Progenitor cell of endocrine pancreas (in vitro differentiated cells): ENCODE measurements at regions not wholly inside any gene's neighbourhood (a gene's known extent, or its start where the extent isn't known, plus 50 kb on each side); places are given as distances from the start of the nearest gene placed in this dataset.

ENCODE experiments used
- DNase-seq: peaks from one replicate; pipeline ENCODE4 v3.0.0; 2021; ENCODE audit warnings: low spot score; ENCODE audit not compliant: unreplicated experiment
- H3K27ac Mint-ChIP-seq: 2 replicates; pipeline ENCODE4 v1.8.0; 2021; ENCODE audit warnings: mild to moderate bottlenecking, moderate library complexity, mixed read lengths
- H3K27me3 Mint-ChIP-seq: 2 replicates; pipeline ENCODE4 v1.8.0; 2021; ENCODE audit warnings: mixed read lengths
- H3K36me3 Mint-ChIP-seq: 2 replicates; pipeline ENCODE4 v1.8.0; 2022; ENCODE audit warnings: mixed read lengths; ENCODE audit not compliant: insufficient read depth
- H3K4me1 Mint-ChIP-seq: 2 replicates; pipeline ENCODE4 v1.8.0; 2021; ENCODE audit warnings: low read depth, mixed read lengths
- H3K4me3 Mint-ChIP-seq: 2 replicates; pipeline ENCODE4 v1.8.0; 2021; ENCODE audit warnings: low read depth, mild to moderate bottlenecking, moderate library complexity, mixed read lengths
- H3K9me3 Mint-ChIP-seq: 2 replicates; pipeline ENCODE4 v1.8.0; 2021; ENCODE audit warnings: low read depth, mixed read lengths
- TF ChIP-seq, protein P1 (sequence below): fragments of 200-600 bp; sonication (generic); IDR thresholded peaks from one replicate; pipeline ENCODE4 v1.5.0; 2021; ENCODE audit warnings: antibody characterized with exemption, mild to moderate bottlenecking; ENCODE audit not compliant: unreplicated experiment

DNA sequence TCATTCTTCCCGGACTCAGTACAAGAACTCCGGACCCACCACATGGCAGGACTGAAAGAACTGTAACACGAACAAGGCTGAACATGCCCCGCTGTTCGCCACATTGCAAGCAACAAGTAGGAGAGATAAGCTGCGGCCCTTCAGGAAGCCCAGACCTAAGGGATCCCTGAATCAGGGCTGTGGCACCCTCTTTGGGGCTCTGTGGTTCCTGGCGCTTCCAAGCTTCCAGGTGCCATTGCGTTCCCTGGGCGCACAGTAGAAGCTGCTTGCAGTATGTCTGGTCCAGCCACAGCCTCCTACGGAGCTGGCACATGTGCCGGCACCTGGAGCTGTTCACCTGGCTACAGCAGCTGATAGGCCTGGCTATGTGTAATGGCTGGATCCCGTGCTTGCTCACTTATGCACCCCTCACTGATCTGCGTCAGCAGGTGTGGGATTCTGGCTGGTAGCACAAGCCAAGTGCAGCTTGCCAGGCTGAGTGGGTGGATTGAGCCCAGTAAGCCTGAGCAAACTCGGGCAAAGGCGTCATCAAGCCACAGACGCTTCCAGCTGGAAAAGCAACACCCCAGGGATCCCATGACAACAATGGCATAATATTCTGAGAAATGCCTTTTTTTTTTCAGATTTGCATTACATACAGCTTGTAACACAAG lies 748.6 kb upstream of the GBE1 start:
- Mint-ChIP-seq H3K27ac (no peak overlapping the region), H3K4me3 (no peak overlapping the region), H3K27me3 (no peaks in the 10 kb centered on the region), H3K4me1 (no peaks in the 10 kb centered on the region), H3K36me3 (no peaks in the 10 kb centered on the region), H3K9me3 (no peaks in the 10 kb centered on the region)
- no peak for DNase-seq
- TF ChIP-seq, protein P1, sequence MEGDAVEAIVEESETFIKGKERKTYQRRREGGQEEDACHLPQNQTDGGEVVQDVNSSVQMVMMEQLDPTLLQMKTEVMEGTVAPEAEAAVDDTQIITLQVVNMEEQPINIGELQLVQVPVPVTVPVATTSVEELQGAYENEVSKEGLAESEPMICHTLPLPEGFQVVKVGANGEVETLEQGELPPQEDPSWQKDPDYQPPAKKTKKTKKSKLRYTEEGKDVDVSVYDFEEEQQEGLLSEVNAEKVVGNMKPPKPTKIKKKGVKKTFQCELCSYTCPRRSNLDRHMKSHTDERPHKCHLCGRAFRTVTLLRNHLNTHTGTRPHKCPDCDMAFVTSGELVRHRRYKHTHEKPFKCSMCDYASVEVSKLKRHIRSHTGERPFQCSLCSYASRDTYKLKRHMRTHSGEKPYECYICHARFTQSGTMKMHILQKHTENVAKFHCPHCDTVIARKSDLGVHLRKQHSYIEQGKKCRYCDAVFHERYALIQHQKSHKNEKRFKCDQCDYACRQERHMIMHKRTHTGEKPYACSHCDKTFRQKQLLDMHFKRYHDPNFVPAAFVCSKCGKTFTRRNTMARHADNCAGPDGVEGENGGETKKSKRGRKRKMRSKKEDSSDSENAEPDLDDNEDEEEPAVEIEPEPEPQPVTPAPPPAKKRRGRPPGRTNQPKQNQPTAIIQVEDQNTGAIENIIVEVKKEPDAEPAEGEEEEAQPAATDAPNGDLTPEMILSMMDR, result no peak

DNA sequence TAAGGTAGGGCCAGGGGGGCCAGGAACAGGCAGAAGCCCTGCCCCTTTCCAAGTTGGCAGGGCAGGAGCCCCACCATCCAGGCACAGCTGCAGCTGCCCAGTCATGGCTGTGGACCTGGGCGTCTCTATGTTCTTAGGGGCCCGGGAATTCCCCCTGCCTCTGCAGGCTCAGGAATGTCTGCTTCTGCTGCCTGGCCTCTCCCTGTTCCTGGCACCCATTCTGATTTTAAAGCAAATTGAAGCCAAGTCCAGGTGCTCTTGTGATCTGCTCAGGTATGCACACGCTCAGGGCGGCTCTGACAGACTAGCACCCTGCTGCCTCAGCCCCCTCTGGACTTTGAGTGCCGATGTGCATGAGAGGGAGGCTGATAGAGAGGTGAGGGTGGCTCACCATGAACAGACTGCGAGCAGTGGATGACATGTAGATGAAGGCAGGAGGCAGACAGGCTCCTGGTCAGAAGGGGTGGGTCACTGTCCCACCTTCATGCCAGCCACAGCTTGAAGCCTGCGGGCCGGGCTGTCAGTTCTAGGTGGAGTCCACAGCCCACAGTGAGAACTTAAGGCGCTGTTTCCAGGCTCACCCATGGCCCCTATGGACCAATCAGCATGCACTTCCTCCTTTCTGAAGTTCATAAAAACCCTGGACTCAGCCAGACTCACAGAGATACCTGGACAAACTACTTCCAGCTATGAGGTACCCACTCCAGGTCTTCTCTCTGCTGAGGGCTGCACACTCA lies 747.8 kb upstream of the GBE1 start:
- no peaks in the 10 kb centered on the region for H3K36me3 Mint-ChIP-seq
- no peak overlapping the region for H3K4me3 Mint-ChIP-seq
- H3K9me3 Mint-ChIP-seq, result no peaks in the 10 kb centered on the region
- no peak for DNase-seq
- H3K27ac Mint-ChIP-seq, result no peak overlapping the region
- no peaks in the 10 kb centered on the region for H3K27me3 Mint-ChIP-seq
- no peaks in the 10 kb centered on the region for H3K4me1 Mint-ChIP-seq
- TF ChIP-seq, protein P1, result no peak

DNA sequence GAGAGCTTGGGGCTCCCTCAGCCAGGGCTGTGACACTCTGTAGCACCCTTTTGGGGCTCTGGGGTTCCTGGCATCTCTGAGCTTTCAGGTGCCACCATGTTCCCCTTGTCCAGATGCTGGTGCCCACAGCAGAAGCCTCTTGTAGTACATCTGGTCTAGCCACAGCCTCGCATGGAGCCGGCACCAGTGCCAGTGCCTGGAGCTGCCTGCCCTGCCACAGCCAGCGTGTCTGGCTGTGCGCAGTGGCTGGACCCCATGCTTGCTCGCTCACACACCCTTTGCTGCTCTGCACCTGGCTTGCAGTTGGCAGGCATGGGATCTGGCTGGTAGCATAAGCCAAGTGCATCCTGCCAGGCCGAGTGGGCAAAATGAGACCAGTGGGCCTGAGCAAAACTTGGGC lies 744.8 kb upstream of the GBE1 start:
- Mint-ChIP-seq H3K27me3 (no peaks in the 10 kb centered on the region), H3K27ac (no peak overlapping the region), H3K4me1 (no peaks in the 10 kb centered on the region), H3K9me3 (no peaks in the 10 kb centered on the region), H3K4me3 (no peak overlapping the region), H3K36me3 (no peaks in the 10 kb centered on the region)
- TF ChIP-seq, protein P1, result no peak
- DNase-seq, result no peak

DNA sequence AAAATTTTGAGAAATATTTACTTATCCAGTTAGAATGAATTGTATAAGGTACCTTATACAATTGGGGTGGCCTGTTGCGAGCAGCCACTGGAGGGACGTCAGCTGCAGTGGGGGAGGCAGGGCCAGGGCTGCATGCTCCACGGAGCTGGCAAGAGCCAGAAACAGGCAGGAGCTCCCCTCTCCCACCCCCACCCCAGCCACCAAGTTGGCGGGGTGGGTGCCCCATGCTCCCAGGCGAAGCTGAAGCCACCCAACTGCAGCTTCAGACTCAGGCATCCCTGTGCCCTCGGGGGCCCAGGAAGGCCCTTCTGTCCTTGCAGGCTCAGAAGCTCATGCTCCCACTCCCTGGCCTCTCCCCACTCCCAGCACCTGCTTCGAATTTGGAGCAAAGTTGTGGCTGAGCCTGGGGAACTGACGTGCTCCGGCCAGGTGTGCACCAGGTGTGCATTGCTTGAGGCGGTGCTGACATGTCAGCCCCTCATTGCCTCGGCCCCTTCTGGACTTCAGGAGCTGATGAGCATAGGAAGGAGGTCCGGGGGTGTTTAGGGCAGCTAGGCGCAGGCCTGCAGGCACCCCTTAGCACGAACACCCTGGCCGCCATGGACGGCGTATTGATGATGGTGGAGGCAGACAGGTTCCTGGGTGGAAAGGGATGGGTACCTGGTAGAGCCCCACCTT lies 743.8 kb upstream of the GBE1 start:
- TF ChIP-seq, protein P1, result no peak
- no peaks in the 10 kb centered on the region for H3K4me1 Mint-ChIP-seq
- no peaks in the 10 kb centered on the region for H3K27me3 Mint-ChIP-seq
- H3K9me3 Mint-ChIP-seq, result no peaks in the 10 kb centered on the region
- H3K4me3 Mint-ChIP-seq, result no peak overlapping the region
- no peak overlapping the region for H3K27ac Mint-ChIP-seq
- DNase-seq, result no peak
- H3K36me3 Mint-ChIP-seq, result no peaks in the 10 kb centered on the region

DNA sequence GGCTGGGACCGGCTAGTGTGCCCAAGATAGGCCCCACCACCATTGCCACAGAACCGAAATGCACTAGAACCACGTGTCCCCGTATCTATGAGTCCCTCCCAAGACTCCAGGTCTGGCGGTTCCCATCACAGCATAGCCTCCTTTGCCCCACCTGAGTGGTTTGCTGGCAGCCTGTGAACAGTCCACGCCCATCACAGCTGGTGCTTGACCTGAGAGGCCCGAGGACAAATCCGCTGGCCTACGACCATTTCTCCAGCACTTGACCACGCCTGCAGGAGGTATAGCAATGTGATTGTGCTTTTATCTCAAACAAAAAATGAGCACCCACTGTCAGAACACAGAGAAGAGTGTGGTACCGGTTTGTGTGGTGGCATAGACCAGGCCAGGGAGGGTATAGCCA lies 736.7 kb upstream of the GBE1 start:
- H3K4me3 Mint-ChIP-seq, result no peak overlapping the region
- TF ChIP-seq, protein P1, result no peak
- H3K4me1 Mint-ChIP-seq, result no peaks in the 10 kb centered on the region
- no peaks in the 10 kb centered on the region for H3K27me3 Mint-ChIP-seq
- H3K9me3 Mint-ChIP-seq, result no peaks in the 10 kb centered on the region
- H3K27ac Mint-ChIP-seq, result no peak overlapping the region
- no peak for DNase-seq
- no peaks in the 10 kb centered on the region for H3K36me3 Mint-ChIP-seq
